OCI-LY7 (cell line): ENCODE measurements at regions not wholly inside any gene's neighbourhood (a gene's known extent, or its start where the extent isn't known, plus 50 kb on each side); places are given as distances from the start of the nearest gene placed in this dataset.

Experiments used
- BruUV-seq: library from RNA; stranded (reverse); fragments of 400-500 nt; replicated peaks from 2 replicates; lab custom pipeline; 2021; lab: Mats Ljungman, UMichigan
- CTCF ChIA-PET: fragments of 300-600 bp; sonication (Branson Sonifier 250); formaldehyde crosslinking; loops from one replicate; lab custom pipeline; 2022; ENCODE audit warnings: antibody characterized with exemption; ENCODE audit not compliant: unreplicated experiment; lab: Charles Lee
- POLR2A ChIA-PET: fragments of 300-600 bp; sonication (Branson Sonifier 250); formaldehyde crosslinking; loops from one replicate; lab custom pipeline; 2022; ENCODE audit warnings: antibody characterized with exemption; lab: Charles Lee
- DNase-seq: peaks from one replicate; pipeline ENCODE4 v3.0.0-alpha.2; 2015; ENCODE audit warnings: low spot score
- H2AFZ ChIP-seq: fragments of 200-600 bp; sonication (generic), shearing (Covaris generic); 2 replicates; pipeline ENCODE4 v1.6.1; 2014; ENCODE audit warnings: mild to moderate bottlenecking, antibody characterized with exemption, low read length, moderate library complexity
- H3K27ac ChIP-seq: fragments of 200-600 bp; sonication (generic); 2 replicates; pipeline ENCODE4 v1.5.1; 2014; ENCODE audit warnings: mixed run types, low read depth, mild to moderate bottlenecking, moderate library complexity, low read length, inconsistent platforms; ENCODE audit not compliant: poor library complexity, severe bottlenecking
- H3K36me3 ChIP-seq: fragments of 200-600 bp; sonication (generic); 2 replicates; pipeline ENCODE4 v1.6.1; 2014; ENCODE audit warnings: mild to moderate bottlenecking, antibody characterized with exemption, low read length, moderate library complexity, mixed read lengths; ENCODE audit not compliant: insufficient read depth
- H3K4me1 ChIP-seq: fragments of 200-600 bp; sonication (generic); 2 replicates; pipeline ENCODE4 v1.5.1; 2014; ENCODE audit warnings: mild to moderate bottlenecking, low read length; ENCODE audit not compliant: insufficient read depth, poor library complexity, severe bottlenecking
- H3K4me2 ChIP-seq: fragments of 200-600 bp; sonication (generic); 2 replicates; pipeline ENCODE4 v1.6.1; 2014; ENCODE audit warnings: mild to moderate bottlenecking, low read length
- H3K4me3 ChIP-seq: fragments of 200-600 bp; sonication (generic); 2 replicates; pipeline ENCODE4 v1.5.1; 2014; ENCODE audit warnings: mild to moderate bottlenecking, low read depth, low read length; ENCODE audit not compliant: poor library complexity, severe bottlenecking
- H3K79me2 ChIP-seq: fragments of 200-600 bp; sonication (generic); 2 replicates; pipeline ENCODE4 v1.6.1; 2016; ENCODE audit warnings: low read depth, mild to moderate bottlenecking, low read length, moderate library complexity, mixed read lengths; ENCODE audit not compliant: insufficient read depth
- H3K9me2 ChIP-seq: fragments of 200-600 bp; sonication (generic); 2 replicates; pipeline ENCODE4 v1.6.1; 2016; ENCODE audit warnings: mild to moderate bottlenecking, low read length, mixed read lengths; ENCODE audit not compliant: insufficient read depth
- H3K9me3 ChIP-seq: fragments of 200-600 bp; sonication (generic); 2 replicates; pipeline ENCODE4 v1.6.1; 2014; ENCODE audit warnings: mild to moderate bottlenecking, mixed run types, low read length, mixed read lengths
- H4K20me1 ChIP-seq: fragments of 200-600 bp; sonication (generic); 2 replicates; pipeline ENCODE4 v1.6.1; 2014; ENCODE audit warnings: mild to moderate bottlenecking, antibody characterized with exemption, low read length, moderate library complexity, mixed read lengths; ENCODE audit not compliant: insufficient read depth
- EZH2phosphoT487 ChIP-seq: fragments of 200-600 bp; sonication (generic); IDR thresholded peaks from 2 replicates; pipeline ENCODE4 v1.6.1; 2018; ENCODE audit warnings: low read depth, borderline replicate concordance, mild to moderate bottlenecking, mixed run types, antibody characterized with exemption, low read length, moderate library complexity, mixed read lengths
- intact Hi-C: fragments of 100-400 bp; cut with micrococcal nuclease; formaldehyde crosslinking; loops from one replicate; pipeline ENCODE4 v1.10.0; 2022; ENCODE audit not compliant: unreplicated experiment
- TF ChIP-seq, protein P1 (sequence below): fragments of 200-600 bp; sonication (generic); conservative IDR thresholded peaks from 2 replicates; pipeline ENCODE4 v1.5.1; 2014; ENCODE audit warnings: mild to moderate bottlenecking, antibody characterized with exemption, low read length, moderate library complexity, mixed read lengths

DNA sequence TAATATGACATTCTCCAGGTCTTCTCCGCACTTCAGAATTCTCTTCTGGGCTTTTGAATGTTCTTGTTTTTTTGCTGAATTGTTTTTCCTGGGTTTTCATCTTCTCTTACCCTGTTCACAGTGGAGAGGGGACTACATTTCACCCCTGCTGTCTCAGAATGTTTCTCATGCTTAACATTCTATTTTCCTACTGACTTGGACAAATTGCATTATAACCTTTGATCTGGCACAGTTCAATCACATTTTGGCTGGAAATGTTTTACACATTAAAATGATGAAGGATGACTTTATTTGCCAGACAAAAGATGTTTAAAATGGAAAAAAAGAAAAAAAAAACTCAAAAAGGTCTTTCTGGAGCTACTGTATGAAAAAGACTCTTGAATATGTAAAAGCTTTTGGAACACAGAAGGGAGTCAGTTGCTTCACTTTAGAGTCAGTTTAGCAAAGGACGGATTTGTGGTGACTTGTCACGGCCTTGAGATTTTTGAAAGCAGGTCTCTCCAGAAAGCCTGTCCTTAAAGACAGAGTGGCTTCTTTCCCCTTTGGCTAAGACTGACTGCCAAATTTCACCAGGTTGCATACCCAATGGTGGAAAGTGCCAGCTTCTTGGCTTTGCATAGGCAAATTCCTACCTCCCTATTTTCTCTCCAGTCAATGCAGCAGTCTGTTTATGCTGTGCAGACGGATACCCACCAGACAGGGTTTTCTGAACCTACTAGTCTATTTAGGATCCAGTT is 401.0 kb upstream of the TBL1XR1 start:
- peak overlapping the region; percentile 54 for H3K4me2 ChIP-seq
- H2AFZ ChIP-seq, result peak overlapping the region; percentile 98
- H3K9me3 ChIP-seq, result no peaks in the 10 kb centered on the region
- BruUV-seq, result no TSS peak
- no peaks in the 10 kb centered on the region for H3K9me2 ChIP-seq
- peak overlapping the region; percentile 12 for H3K4me3 ChIP-seq
- no peaks in the 10 kb centered on the region for H3K79me2 ChIP-seq
- no peaks in the 10 kb centered on the region for H4K20me1 ChIP-seq
- ChIA-PET CTCF (no interaction called here), POLR2A (interaction anchor here (0.6 to 1.3 kb wide), 4 partner anchors 12 to 166 kb away, joined by 3 to 4 read pairs (median 3); no protein-coding TSS in a partner anchor)
- TF ChIP-seq, protein P1, sequence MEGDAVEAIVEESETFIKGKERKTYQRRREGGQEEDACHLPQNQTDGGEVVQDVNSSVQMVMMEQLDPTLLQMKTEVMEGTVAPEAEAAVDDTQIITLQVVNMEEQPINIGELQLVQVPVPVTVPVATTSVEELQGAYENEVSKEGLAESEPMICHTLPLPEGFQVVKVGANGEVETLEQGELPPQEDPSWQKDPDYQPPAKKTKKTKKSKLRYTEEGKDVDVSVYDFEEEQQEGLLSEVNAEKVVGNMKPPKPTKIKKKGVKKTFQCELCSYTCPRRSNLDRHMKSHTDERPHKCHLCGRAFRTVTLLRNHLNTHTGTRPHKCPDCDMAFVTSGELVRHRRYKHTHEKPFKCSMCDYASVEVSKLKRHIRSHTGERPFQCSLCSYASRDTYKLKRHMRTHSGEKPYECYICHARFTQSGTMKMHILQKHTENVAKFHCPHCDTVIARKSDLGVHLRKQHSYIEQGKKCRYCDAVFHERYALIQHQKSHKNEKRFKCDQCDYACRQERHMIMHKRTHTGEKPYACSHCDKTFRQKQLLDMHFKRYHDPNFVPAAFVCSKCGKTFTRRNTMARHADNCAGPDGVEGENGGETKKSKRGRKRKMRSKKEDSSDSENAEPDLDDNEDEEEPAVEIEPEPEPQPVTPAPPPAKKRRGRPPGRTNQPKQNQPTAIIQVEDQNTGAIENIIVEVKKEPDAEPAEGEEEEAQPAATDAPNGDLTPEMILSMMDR, result no peak
- no peak for TF ChIP-seq EZH2phosphoT487
- H3K27ac ChIP-seq, result peak overlapping the region; percentile 19
- H3K36me3 ChIP-seq, result no peaks in the 10 kb centered on the region
- intact Hi-C loops, result no loop called here
- no peak for DNase-seq
- peaks cover 30% of the 10 kb centered on the region for H3K4me1 ChIP-seq

DNA sequence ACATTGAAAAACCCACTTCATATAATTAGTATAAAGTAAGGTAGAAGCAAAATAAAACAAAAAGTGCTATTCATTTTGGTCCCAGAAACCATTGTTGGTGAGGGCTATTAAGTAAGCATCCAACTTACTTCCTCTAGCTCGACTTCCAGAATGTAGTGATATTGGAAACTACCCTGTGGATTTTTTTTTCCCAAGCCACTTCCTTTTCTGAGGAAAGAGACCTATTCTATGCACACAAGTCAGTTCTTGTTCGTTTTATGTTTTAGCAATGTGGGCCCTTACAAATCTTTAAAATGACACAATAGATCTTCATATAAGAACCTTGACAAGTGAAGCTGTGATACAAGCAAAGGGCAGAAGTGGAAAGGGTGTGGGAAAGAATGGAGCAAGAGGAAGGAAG is 402.0 kb upstream of the TBL1XR1 start:
- Histone ChIP-seq H3K9me2 (no peaks in the 10 kb centered on the region), H3K27ac (no peak overlapping the region), H3K9me3 (no peaks in the 10 kb centered on the region), H3K79me2 (no peaks in the 10 kb centered on the region), H3K4me2 (no peak overlapping the region), H3K36me3 (no peaks in the 10 kb centered on the region), H3K4me3 (no peak overlapping the region), H2AFZ (no peak overlapping the region), H3K4me1 (peaks cover 36% of the 10 kb centered on the region), H4K20me1 (no peaks in the 10 kb centered on the region)
- no peak for DNase-seq
- CTCF ChIA-PET, result no interaction called here
- POLR2A ChIA-PET, result interaction anchor here (1.0 to 1.3 kb wide), 2 partner anchors 10 to 26 kb away, joined by 3 to 4 read pairs; no protein-coding TSS in a partner anchor
- intact Hi-C loops, result no loop called here
- no TSS peak for BruUV-seq
- TF ChIP-seq EZH2phosphoT487, result no peak
- TF ChIP-seq, protein P1, result no peak

DNA sequence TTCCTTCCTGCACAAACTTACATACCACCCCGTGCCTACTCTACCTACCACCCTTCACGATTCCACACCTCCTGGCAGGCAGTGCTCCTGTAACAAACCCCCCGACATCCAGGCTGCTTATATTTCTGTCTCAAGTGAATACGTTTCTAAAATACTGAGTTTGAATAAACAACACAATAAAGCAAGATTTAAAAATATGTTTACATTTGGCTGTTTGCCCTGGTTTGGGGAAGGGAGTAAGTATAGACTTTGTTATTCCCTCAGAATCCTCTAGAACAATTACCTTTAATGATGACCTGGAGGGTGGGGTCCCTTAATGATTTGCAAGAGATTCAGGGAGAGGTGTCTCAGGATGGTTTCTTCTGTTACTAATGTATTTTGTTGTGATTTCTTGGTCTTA is 402.6 kb upstream of the TBL1XR1 start:
- no peak for DNase-seq
- ChIA-PET POLR2A (interaction anchor here (1.0 kb wide), 1 partner anchor 11 kb away, joined by 4 read pairs; no protein-coding TSS in a partner anchor), CTCF (no interaction called here)
- Histone ChIP-seq H3K27ac (no peak overlapping the region), H3K9me3 (no peaks in the 10 kb centered on the region), H3K9me2 (no peaks in the 10 kb centered on the region), H3K4me2 (no peak overlapping the region), H2AFZ (no peak overlapping the region), H4K20me1 (no peaks in the 10 kb centered on the region), H3K4me3 (no peak overlapping the region), H3K36me3 (no peaks in the 10 kb centered on the region), H3K4me1 (peaks cover 36% of the 10 kb centered on the region), H3K79me2 (no peaks in the 10 kb centered on the region)
- TF ChIP-seq EZH2phosphoT487, result no peak
- TF ChIP-seq, protein P1, result no peak
- intact Hi-C loops, result no loop called here
- BruUV-seq, result no TSS peak
